OCI-LY1 (cell line): ENCODE measurements at regions not wholly inside any gene's neighbourhood (a gene's known extent, or its start where the extent isn't known, plus 50 kb on each side); places are given as distances from the start of the nearest gene placed in this dataset.

Source experiments
- H2AFZ ChIP-seq: fragments of 200-600 bp; sonication (generic), shearing (Covaris generic); 2 replicates; pipeline ENCODE4 v1.6.0; 2014; ENCODE audit warnings: antibody characterized with exemption, mild to moderate bottlenecking, low read length
- H3F3A ChIP-seq: fragments of 200-600 bp; sonication (generic), shearing (Covaris generic); 2 replicates; pipeline ENCODE4 v1.6.0; 2014; ENCODE audit warnings: mild to moderate bottlenecking, antibody characterized with exemption, low read length, moderate library complexity; ENCODE audit not compliant: insufficient read depth
- H3K27ac ChIP-seq: fragments of 200-600 bp; sonication (generic); 2 replicates; pipeline ENCODE4 v1.5.1; 2014; ENCODE audit warnings: low read length, mixed run types, mild to moderate bottlenecking, low read depth; ENCODE audit not compliant: poor library complexity, severe bottlenecking
- H3K27me3 ChIP-seq: fragments of 200-600 bp; sonication (generic); 2 replicates; pipeline ENCODE4 v1.6.0; 2014; ENCODE audit warnings: antibody characterized with exemption, mild to moderate bottlenecking, low read length, moderate library complexity; ENCODE audit not compliant: insufficient read depth
- H3K36me3 ChIP-seq: fragments of 200-600 bp; sonication (generic); 2 replicates; pipeline ENCODE4 v1.6.1; 2014; ENCODE audit warnings: mild to moderate bottlenecking, antibody characterized with exemption, low read length, moderate library complexity, mixed read lengths; ENCODE audit not compliant: insufficient read depth
- H3K4me1 ChIP-seq: fragments of 200-600 bp; sonication (generic); 2 replicates; pipeline ENCODE4 v1.5.1; 2014; ENCODE audit warnings: mild to moderate bottlenecking, low read length, moderate library complexity; ENCODE audit not compliant: insufficient read depth, severe bottlenecking
- H3K4me2 ChIP-seq: fragments of 200-600 bp; sonication (generic), shearing (Covaris generic); 2 replicates; pipeline ENCODE4 v1.6.1; 2014; ENCODE audit warnings: low read length
- H3K4me3 ChIP-seq: fragments of 200-600 bp; sonication (generic); 2 replicates; pipeline ENCODE4 v1.5.1; 2014; ENCODE audit warnings: low read length, low read depth, mild to moderate bottlenecking, mixed read lengths; ENCODE audit not compliant: poor library complexity, severe bottlenecking
- H3K79me2 ChIP-seq: fragments of 200-600 bp; shearing (Covaris generic); 2 replicates; pipeline ENCODE4 v1.6.1; 2016; ENCODE audit warnings: mixed run types, low read length, mixed read lengths; ENCODE audit not compliant: insufficient read depth
- H3K9ac ChIP-seq: fragments of 200-600 bp; sonication (generic), shearing (Covaris generic); 2 replicates; pipeline ENCODE4 v1.6.1; 2014; ENCODE audit warnings: mild to moderate bottlenecking, low read length, mixed read lengths
- H3K9me2 ChIP-seq: fragments of 200-600 bp; sonication (generic), shearing (Covaris generic); 2 replicates; pipeline ENCODE4 v1.6.1; 2014; ENCODE audit warnings: low read depth, mild to moderate bottlenecking, low read length, mixed read lengths
- H3K9me3 ChIP-seq: fragments of 200-600 bp; shearing (Covaris generic); 2 replicates; pipeline ENCODE4 v1.6.1; 2014; ENCODE audit warnings: low read length, mixed read lengths
- H4K20me1 ChIP-seq: fragments of 200-600 bp; sonication (generic), shearing (Covaris generic); 2 replicates; pipeline ENCODE4 v1.6.0; 2016; ENCODE audit warnings: mild to moderate bottlenecking, low read length; ENCODE audit not compliant: insufficient read depth
- EZH2 ChIP-seq: fragments of 200-600 bp; sonication (generic), shearing (Covaris generic); IDR thresholded peaks from 2 replicates; pipeline ENCODE4 v1.8.0; 2017; ENCODE audit warnings: borderline replicate concordance, mixed run types, mild to moderate bottlenecking, antibody characterized with exemption, low read length, moderate library complexity, mixed read lengths
- TF ChIP-seq, protein P1 (sequence below): fragments of 200-600 bp; sonication (generic), shearing (Covaris generic); IDR thresholded peaks from 2 replicates; pipeline ENCODE4 v1.5.1; 2017; ENCODE audit warnings: mild to moderate bottlenecking, antibody characterized with exemption, low read length, moderate library complexity, mixed read lengths

DNA sequence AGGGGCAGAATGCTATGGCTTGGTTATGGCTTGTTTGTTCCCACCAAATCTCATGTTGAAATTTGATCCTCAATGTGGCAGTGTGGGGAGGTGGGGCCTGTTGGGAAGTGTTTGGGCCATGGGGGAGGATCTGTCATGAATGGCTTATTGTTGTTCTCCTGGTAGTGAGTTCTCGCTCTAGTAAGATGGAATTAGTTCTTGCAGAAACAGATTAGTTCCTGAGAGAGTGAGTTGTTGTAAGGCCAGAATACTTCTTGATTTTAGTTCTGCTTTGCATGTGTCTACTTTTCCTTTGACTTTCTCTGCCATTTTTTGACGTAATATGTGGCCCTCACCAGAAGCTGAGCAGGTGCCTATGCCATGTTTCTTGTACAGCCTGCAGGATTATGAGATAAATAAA, 188.2 kb downstream of the KIF20B start:
- peaks cover 26% of the 10 kb centered on the region for H3K4me1 ChIP-seq

DNA sequence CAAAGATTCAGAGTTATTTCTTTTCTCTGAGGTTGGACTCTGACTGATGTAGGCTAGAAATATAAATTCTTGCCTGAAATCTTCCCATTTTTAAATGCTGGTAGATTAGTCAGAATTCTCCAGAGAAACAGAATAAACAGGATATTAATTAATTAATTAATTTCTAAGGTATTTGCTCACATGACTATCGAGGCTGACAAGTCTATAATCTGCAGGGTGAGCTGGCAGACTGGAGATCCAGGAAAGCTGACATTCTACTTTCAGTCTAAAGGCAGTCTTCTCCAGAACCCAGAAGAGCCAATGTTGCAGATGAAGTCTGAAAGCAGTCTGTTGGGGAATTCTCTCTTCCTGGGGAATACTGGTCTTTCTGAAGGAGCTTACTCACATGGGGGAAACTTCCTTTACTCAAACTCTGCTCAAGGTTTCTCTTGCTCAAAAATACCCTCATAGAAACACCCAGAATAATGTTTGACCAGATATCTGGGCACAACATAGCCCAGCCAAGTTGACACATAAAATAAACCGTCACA, 189.7 kb downstream of the KIF20B start:
- H3K36me3 ChIP-seq, result no peaks in the 10 kb centered on the region
- H3K9ac ChIP-seq, result no peak overlapping the region
- no peak overlapping the region for H3K27ac ChIP-seq
- H3K9me3 ChIP-seq, result no peaks in the 10 kb centered on the region
- no peak for TF ChIP-seq EZH2
- TF ChIP-seq, protein P1, sequence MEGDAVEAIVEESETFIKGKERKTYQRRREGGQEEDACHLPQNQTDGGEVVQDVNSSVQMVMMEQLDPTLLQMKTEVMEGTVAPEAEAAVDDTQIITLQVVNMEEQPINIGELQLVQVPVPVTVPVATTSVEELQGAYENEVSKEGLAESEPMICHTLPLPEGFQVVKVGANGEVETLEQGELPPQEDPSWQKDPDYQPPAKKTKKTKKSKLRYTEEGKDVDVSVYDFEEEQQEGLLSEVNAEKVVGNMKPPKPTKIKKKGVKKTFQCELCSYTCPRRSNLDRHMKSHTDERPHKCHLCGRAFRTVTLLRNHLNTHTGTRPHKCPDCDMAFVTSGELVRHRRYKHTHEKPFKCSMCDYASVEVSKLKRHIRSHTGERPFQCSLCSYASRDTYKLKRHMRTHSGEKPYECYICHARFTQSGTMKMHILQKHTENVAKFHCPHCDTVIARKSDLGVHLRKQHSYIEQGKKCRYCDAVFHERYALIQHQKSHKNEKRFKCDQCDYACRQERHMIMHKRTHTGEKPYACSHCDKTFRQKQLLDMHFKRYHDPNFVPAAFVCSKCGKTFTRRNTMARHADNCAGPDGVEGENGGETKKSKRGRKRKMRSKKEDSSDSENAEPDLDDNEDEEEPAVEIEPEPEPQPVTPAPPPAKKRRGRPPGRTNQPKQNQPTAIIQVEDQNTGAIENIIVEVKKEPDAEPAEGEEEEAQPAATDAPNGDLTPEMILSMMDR, result no peak
- H4K20me1 ChIP-seq, result no peaks in the 10 kb centered on the region
- H3K9me2 ChIP-seq, result no peaks in the 10 kb centered on the region
- no peak overlapping the region for H3K4me3 ChIP-seq
- H2AFZ ChIP-seq, result no peak overlapping the region
- no peaks in the 10 kb centered on the region for H3K79me2 ChIP-seq
- H3F3A ChIP-seq, result no peaks in the 10 kb centered on the region
- H3K27me3 ChIP-seq, result no peaks in the 10 kb centered on the region
- H3K4me1 ChIP-seq, result peaks cover 26% of the 10 kb centered on the region
- no peak overlapping the region for H3K4me2 ChIP-seq

More for the DNA sequence above, 188.2 kb downstream of the KIF20B start:
- Histone ChIP-seq H3K27me3 (no peaks in the 10 kb centered on the region), H2AFZ (no peak overlapping the region), H3K9ac (no peak overlapping the region), H3K27ac (peak overlapping the region; percentile 78), H3K79me2 (no peaks in the 10 kb centered on the region), H3K9me3 (no peaks in the 10 kb centered on the region), H4K20me1 (no peaks in the 10 kb centered on the region), H3K36me3 (no peaks in the 10 kb centered on the region), H3K4me2 (peak overlapping the region; percentile 32; the same call in 1 of the 2 replicates), H3K4me3 (peak overlapping the region; percentile 16), H3K9me2 (no peaks in the 10 kb centered on the region), H3F3A (no peaks in the 10 kb centered on the region)
- TF ChIP-seq EZH2, result no peak
- TF ChIP-seq, protein P1, result no peak

DNA sequence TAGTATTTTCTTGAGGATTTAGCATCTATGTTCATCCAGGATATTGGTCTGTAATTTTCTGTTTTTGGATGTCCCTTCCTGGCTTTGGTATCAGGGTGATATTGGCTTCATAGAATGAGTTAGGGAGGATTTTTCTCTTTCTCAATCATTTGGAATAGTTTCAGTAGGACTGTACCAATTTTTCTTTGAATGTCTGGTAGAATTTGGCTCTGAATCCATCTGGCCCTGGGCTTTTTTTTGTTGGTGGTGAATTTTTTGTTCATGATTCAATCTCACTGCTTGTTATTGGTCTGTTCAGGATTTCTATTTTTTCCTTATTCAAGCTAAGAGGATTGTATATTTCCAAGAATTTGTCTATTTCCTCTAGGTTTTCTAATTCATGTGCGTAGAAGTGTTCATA, 192.7 kb downstream of the KIF20B start:
- no peak for TF ChIP-seq EZH2
- TF ChIP-seq, protein P1, result no peak
- no peaks in the 10 kb centered on the region for H3K9me2 ChIP-seq

More for the DNA sequence above, 192.7 kb downstream of the KIF20B start:
- no peak overlapping the region for H2AFZ ChIP-seq
- no peaks in the 10 kb centered on the region for H3K36me3 ChIP-seq
- H4K20me1 ChIP-seq, result no peaks in the 10 kb centered on the region
- no peak overlapping the region for H3K9ac ChIP-seq
- H3K27ac ChIP-seq, result no peak overlapping the region
- H3K4me3 ChIP-seq, result no peak overlapping the region
- no peaks in the 10 kb centered on the region for H3K79me2 ChIP-seq
- H3K4me1 ChIP-seq, result peaks cover 10% of the 10 kb centered on the region
- no peaks in the 10 kb centered on the region for H3K27me3 ChIP-seq
- H3F3A ChIP-seq, result no peaks in the 10 kb centered on the region
- H3K4me2 ChIP-seq, result no peak overlapping the region
- no peaks in the 10 kb centered on the region for H3K9me3 ChIP-seq
